Esophagus (tissue), 2 donors: ENCODE measurements at regions not wholly inside any gene's neighbourhood (a gene's known extent, or its start where the extent isn't known, plus 50 kb on each side); places are given as distances from the start of the nearest gene placed in this dataset.
A peak's percentile ranks its signal among the peaks of the same experiment; 100 is the strongest.

Experiments
- H3K27ac ChIP-seq, 2 donors: one replicate each; pipeline ENCODE4 v1.5.1; 2013; ENCODE audit warnings: low read depth in 2 of 2, mild to moderate bottlenecking in 2 of 2, inconsistent platforms in 1 of 2, low read length in 1 of 2, moderate library complexity in 1 of 2
- H3K27me3 ChIP-seq, 2 donors: one replicate each; pipeline ENCODE4 v1.6.1; 2013; ENCODE audit warnings: low read length in 2 of 2, control low read depth in 1 of 2, mild to moderate bottlenecking in 1 of 2; ENCODE audit not compliant: insufficient read depth in 2 of 2, control insufficient read depth in 1 of 2
- H3K36me3 ChIP-seq, 2 donors: one replicate each; pipeline ENCODE4 v1.6.1; 2013; ENCODE audit warnings: low read length in 1 of 2; ENCODE audit not compliant: control insufficient read depth in 2 of 2, insufficient read depth in 2 of 2
- H3K4me1 ChIP-seq, 2 donors: one replicate each; pipeline ENCODE4 v1.6.1; 2013; ENCODE audit warnings: low read length in 1 of 2; ENCODE audit not compliant: control insufficient read depth in 2 of 2, insufficient read depth in 2 of 2
- H3K4me3 ChIP-seq, 2 donors: one replicate each; pipeline ENCODE4 v1.5.1; 2013; ENCODE audit warnings: low read length in 2 of 2, mild to moderate bottlenecking in 2 of 2, low read depth in 1 of 2, moderate library complexity in 1 of 2
- H3K9me3 ChIP-seq, 2 donors: one replicate each; pipeline ENCODE4 v1.6.1; 2013; ENCODE audit warnings: mild to moderate bottlenecking in 2 of 2, low read depth in 1 of 2, low read length in 1 of 2, moderate library complexity in 1 of 2; ENCODE audit not compliant: control insufficient read depth in 2 of 2, insufficient read depth in 1 of 2
- WGBS, 2 donors: extraction: QIAGEN DNeasy Blood & Tissue Kit; methylation state at CpG; one replicate each; pipeline ENCODE4 v1.1.7; 2013; 5-methylcytosine and 5-hydroxymethylcytosine counted together
- donor health status: healthy with polysubstance abuse.
- donor health status: Bipolar disorder and iron deficiency.

DNA sequence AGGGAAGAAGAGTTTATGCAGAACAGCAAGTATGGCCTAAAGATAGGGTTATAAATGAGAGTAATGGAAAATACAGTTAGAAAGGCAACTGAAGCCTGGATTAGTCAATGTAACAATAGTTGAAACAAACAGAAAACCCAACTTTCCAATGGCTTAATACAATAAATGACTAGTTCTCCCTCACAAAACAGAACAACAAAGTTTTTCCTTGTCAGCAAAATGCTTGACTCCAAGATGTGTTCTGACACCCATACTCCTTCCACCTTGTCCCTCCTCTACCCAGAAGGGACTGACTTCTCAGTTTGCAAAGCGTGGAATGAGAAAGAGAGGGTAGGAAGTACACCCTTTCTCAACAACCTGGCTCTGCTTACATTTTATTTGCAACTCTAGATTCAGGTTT, 191.4 kb upstream of the OSR1 start:
- Histone ChIP-seq H3K27ac (no peak overlapping the region), H3K4me1 (no peaks in the 10 kb centered on the region), H3K36me3 (no peaks in the 10 kb centered on the region), H3K9me3 (no peaks in the 10 kb centered on the region), H3K4me3 (no peak overlapping the region), H3K27me3 (no peaks in the 10 kb centered on the region)
- 86 to 95% methylated on average over 1 of the region's 1 CpG for WGBS, 2 donors

DNA sequence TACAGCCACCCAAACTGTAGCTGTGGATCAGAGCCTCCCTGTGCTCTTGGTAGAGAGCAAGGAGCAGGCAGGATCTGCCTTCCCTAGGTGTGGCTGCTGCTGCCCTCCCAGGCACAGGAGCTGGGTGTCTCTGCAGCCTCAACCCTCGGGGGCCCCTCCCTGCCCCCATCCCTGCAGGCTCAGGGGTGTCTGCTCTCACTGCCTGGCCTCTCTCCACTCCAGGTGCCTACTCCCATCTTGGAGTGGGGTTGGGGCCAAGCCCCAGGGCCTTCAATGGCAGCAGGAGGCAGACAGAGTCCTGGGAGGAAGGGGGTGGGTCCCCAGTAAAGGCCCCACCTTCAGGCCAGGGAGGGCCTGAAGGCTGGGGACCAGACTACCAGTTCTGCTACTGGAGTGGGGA, 189.7 kb upstream of the OSR1 start:
- Histone ChIP-seq H3K36me3 (no peaks in the 10 kb centered on the region), H3K27me3 (no peaks in the 10 kb centered on the region), H3K9me3 (no peaks in the 10 kb centered on the region), H3K27ac (no peak overlapping the region), H3K4me3 (no peak overlapping the region), H3K4me1 (no peaks in the 10 kb centered on the region)
- WGBS, 2 donors, result 50 to 51% methylated on average over 1 of the region's 1 CpG

DNA sequence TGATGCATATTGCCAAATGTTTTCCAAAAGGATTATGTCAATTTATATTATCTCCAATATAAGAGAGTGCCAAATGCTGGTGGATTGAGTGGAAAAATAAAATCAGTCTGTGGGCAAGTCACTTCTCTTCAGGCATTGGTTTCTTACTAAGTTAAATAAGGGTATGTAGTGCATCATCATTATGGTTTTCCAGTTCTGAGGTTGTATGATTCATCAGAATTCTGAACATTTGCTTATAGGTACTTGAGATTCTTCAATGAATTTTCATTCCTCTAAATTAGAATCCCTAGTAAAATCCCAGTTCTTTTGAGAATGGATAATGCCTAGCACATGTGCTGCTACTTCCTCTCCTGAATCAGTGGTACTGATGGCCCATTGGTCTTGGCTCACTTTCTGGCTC, 188.9 kb upstream of the OSR1 start:
- no peaks in the 10 kb centered on the region for H3K27me3 ChIP-seq
- no peaks in the 10 kb centered on the region for H3K9me3 ChIP-seq
- no peak overlapping the region for H3K27ac ChIP-seq
- H3K36me3 ChIP-seq, result no peaks in the 10 kb centered on the region
- H3K4me3 ChIP-seq, result no peak overlapping the region
- H3K4me1 ChIP-seq, result no peaks in the 10 kb centered on the region

DNA sequence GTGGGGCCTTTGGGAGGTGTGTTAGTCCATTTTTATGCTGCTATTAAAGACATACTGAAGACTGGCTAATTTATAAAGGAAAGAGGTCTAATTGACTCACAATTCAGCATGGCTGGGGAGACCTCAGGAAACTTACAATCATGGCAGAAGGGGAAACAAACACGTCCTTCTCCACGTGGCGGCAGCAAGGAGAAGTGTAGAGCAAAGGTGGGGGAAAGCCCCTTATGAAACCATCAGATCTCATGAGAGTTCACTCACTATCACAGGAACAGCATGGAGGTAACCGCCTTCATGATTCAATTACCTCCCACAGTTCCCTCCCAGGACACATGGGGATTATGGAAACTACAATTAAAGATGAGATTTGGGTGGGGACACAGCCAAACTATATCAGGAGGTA, 187.1 kb upstream of the OSR1 start:
- 63 to 73% methylated on average over 4 of the region's 4 CpGs for WGBS, 2 donors
- no peaks in the 10 kb centered on the region for H3K27me3 ChIP-seq

DNA sequence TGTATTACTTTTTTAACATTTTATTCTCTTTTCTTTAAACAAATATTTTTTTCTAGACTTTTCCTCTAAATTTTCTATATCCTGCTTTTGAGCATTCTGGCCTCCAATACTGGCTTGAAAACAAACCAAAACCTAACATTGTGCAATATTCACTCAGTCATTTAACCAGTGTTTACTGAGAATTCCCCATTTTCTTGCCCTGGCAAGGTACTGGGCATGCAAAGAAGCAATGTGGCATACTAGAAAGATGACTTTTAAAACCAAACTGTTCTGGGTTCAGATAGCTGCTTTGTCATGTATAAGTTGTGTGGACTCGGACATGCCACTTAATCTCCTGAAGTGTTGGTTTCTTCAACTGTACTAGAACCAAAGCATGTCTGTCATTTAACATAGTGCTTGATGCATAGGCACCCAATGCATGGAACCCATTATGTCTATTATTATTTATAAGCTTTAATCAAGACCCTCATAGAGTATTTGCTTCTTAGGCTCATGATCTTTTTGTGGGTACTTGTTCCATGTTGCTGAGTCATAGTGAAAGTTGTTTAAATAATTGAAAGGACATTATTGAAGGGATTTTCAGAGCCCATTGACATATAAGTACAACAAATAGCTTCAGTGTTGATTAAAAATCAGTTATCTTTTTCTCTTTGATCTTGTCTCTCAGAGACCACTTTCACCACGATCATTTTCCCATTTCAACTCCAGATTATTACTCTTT, 185.4 kb upstream of the OSR1 start:
- no peak overlapping the region for H3K27ac ChIP-seq
- H3K27me3 ChIP-seq, result no peaks in the 10 kb centered on the region
- H3K9me3 ChIP-seq, result no peaks in the 10 kb centered on the region
- peaks cover 0 to 3% of the 10 kb centered on the region in 2 donors for H3K4me1 ChIP-seq
- no peaks in the 10 kb centered on the region for H3K36me3 ChIP-seq
- WGBS, 2 donors, result 58 to 68% methylated on average over 2 of the region's 2 CpGs
- no peak overlapping the region for H3K4me3 ChIP-seq

More for the DNA sequence above, 187.1 kb upstream of the OSR1 start:
- H3K9me3 ChIP-seq, result no peaks in the 10 kb centered on the region
- H3K27ac ChIP-seq, result no peak overlapping the region
- no peaks in the 10 kb centered on the region for H3K36me3 ChIP-seq
- peaks cover 0 to 2% of the 10 kb centered on the region in 2 donors for H3K4me1 ChIP-seq
- no peak overlapping the region for H3K4me3 ChIP-seq

GRCh38 chr2:19542796-19543662, 184.6 kb upstream of the OSR1 start:
- no peak overlapping the region for H3K27ac ChIP-seq
- 80 to 85% methylated on average over 8 of the region's 8 CpGs for WGBS, 2 donors

GRCh38 chr2:19541884-19542283, 183.5 kb upstream of the OSR1 start:
- WGBS, 2 donors, result 90 to 97% methylated on average over 4 of the region's 4 CpGs
- Histone ChIP-seq H3K27me3 (no peaks in the 10 kb centered on the region), H3K27ac (no peak overlapping the region), H3K4me1 (peaks cover 0 to 3% of the 10 kb centered on the region in 2 donors), H3K9me3 (no peaks in the 10 kb centered on the region), H3K4me3 (no peak overlapping the region), H3K36me3 (no peaks in the 10 kb centered on the region)

More at GRCh38 chr2:19542796-19543662, 184.6 kb upstream of the OSR1 start:
- Histone ChIP-seq H3K9me3 (no peaks in the 10 kb centered on the region), H3K4me3 (no peak overlapping the region), H3K4me1 (peaks cover 0 to 3% of the 10 kb centered on the region in 2 donors), H3K36me3 (no peaks in the 10 kb centered on the region), H3K27me3 (no peaks in the 10 kb centered on the region)

GRCh38 chr2:19540739-19541525, 182.5 kb upstream of the OSR1 start:
- peaks cover 0 to 3% of the 10 kb centered on the region in 2 donors for H3K4me1 ChIP-seq
- 52 to 64% methylated on average over 7 of the region's 7 CpGs for WGBS, 2 donors
- no peak overlapping the region for H3K27ac ChIP-seq
- no peak overlapping the region for H3K4me3 ChIP-seq
- H3K27me3 ChIP-seq, result no peaks in the 10 kb centered on the region
- H3K9me3 ChIP-seq, result no peaks in the 10 kb centered on the region
- no peaks in the 10 kb centered on the region for H3K36me3 ChIP-seq

- H3K27me3 ChIP-seq, result no peaks in the 10 kb centered on the region
- H3K27ac ChIP-seq, result peak overlapping the region in 1 of 2 donors; percentile 55
- H3K9me3 ChIP-seq, result no peaks in the 10 kb centered on the region
- H3K36me3 ChIP-seq, result no peaks in the 10 kb centered on the region
- WGBS, 2 donors, result 34% methylated on average over 7 of the region's 7 CpGs
- H3K4me3 ChIP-seq, result no peak overlapping the region
- H3K4me1 ChIP-seq, result peaks cover 0 to 3% of the 10 kb centered on the region in 2 donors
Observed at GRCh38 chr2:19538411-19538963, 180.1 kb upstream of the OSR1 start.
